ENCODE measurements at regions not wholly inside any gene's neighbourhood (a gene's known extent, or its start where the extent isn't known, plus 50 kb on each side); places are given as distances from the start of the nearest gene placed in this dataset.

GRCh38 chr4:131974730-131975129 lies 1174.4 kb upstream of the PCDH10 start:
- TF ChIP-seq, protein P1, sequence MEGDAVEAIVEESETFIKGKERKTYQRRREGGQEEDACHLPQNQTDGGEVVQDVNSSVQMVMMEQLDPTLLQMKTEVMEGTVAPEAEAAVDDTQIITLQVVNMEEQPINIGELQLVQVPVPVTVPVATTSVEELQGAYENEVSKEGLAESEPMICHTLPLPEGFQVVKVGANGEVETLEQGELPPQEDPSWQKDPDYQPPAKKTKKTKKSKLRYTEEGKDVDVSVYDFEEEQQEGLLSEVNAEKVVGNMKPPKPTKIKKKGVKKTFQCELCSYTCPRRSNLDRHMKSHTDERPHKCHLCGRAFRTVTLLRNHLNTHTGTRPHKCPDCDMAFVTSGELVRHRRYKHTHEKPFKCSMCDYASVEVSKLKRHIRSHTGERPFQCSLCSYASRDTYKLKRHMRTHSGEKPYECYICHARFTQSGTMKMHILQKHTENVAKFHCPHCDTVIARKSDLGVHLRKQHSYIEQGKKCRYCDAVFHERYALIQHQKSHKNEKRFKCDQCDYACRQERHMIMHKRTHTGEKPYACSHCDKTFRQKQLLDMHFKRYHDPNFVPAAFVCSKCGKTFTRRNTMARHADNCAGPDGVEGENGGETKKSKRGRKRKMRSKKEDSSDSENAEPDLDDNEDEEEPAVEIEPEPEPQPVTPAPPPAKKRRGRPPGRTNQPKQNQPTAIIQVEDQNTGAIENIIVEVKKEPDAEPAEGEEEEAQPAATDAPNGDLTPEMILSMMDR (IDR thresholded peaks at IDR 0.05; ENCODE audit: poor library complexity) = no peak
- no peak for TF ChIP-seq EZH2phosphoT487 (IDR thresholded peaks at IDR 0.05; ENCODE audit: low read depth, severe bottlenecking, unreplicated experiment)
- no peak for TF ChIP-seq EZH2 (IDR thresholded peaks at IDR 0.05; ENCODE audit: borderline replicate concordance)
